Panc1 (cell line): ENCODE measurements at regions not wholly inside any gene's neighbourhood (a gene's known extent, or its start where the extent isn't known, plus 50 kb on each side); places are given as distances from the start of the nearest gene placed in this dataset.

Source experiments
- ATAC-seq: fragments of 200-7000 bp; cut with Tn5 transposase; 2 replicates; pipeline ENCODE4 v1.9.1; 2020; ENCODE audit warnings: mild to moderate bottlenecking, moderate library complexity
- BruUV-seq: library from RNA; stranded (reverse); fragments of 400-500 nt; replicated peaks from 2 replicates; lab custom pipeline; 2021; lab: Mats Ljungman, UMichigan
- CTCF ChIA-PET: fragments of 300-600 bp; sonication (Branson Sonifier 250); formaldehyde crosslinking; loops from one replicate; lab custom pipeline; 2022; ENCODE audit warnings: antibody characterized with exemption; lab: Charles Lee
- POLR2A ChIA-PET: fragments of 300-600 bp; sonication (Branson Sonifier 250); formaldehyde crosslinking; loops from one replicate; lab custom pipeline; 2022; ENCODE audit warnings: antibody characterized with exemption; lab: Charles Lee
- DNase-seq: peaks from one replicate; pipeline ENCODE4 v3.0.0-alpha.2; 2010; ENCODE audit warnings: low read depth, low spot score
- H3K27ac ChIP-seq: 2 replicates; pipeline ENCODE4 v1.5.1; 2011; ENCODE audit warnings: mild to moderate bottlenecking, low read length, inconsistent platforms
- H3K27me3 ChIP-seq: fragments of 200-500 bp; sonication (Bioruptor generic); 2 replicates; pipeline ENCODE4 v1.6.0; 2014; ENCODE audit warnings: low read length, inconsistent platforms; ENCODE audit not compliant: control insufficient read depth, insufficient read depth
- H3K36me3 ChIP-seq: fragments of 200-500 bp; sonication (Bioruptor generic); 2 replicates; pipeline ENCODE4 v1.5.1; 2014; ENCODE audit warnings: inconsistent platforms, mild to moderate bottlenecking, low read length, moderate library complexity; ENCODE audit not compliant: control insufficient read depth, insufficient read depth
- H3K4me1 ChIP-seq: 2 replicates; pipeline ENCODE4 v1.5.1; 2011; ENCODE audit warnings: inconsistent platforms, mild to moderate bottlenecking, low read length, moderate library complexity; ENCODE audit not compliant: control insufficient read depth, insufficient read depth
- H3K4me3 ChIP-seq, 2 experiments: 2 replicates each; pipeline ENCODE4 v1.5.1; 2011 to 2012; ENCODE audit warnings: low read depth in 2 of 2, low read length in 2 of 2, mild to moderate bottlenecking in 2 of 2, inconsistent platforms in 1 of 2, moderate library complexity in 1 of 2
- H3K9me3 ChIP-seq: fragments of 200-500 bp; sonication (Bioruptor generic); 2 replicates; pipeline ENCODE4 v1.5.1; 2014; ENCODE audit warnings: low read depth, mild to moderate bottlenecking, inconsistent platforms, low read length, moderate library complexity; ENCODE audit not compliant: control insufficient read depth, insufficient read depth
- CTCF ChIP-seq: fragments of 450-650 bp; IDR thresholded peaks from 2 replicates; pipeline ENCODE4 v1.5.1; 2017; ENCODE audit warnings: mild to moderate bottlenecking
- POLR2AphosphoS5 ChIP-seq: IDR thresholded peaks from 2 replicates; pipeline ENCODE4 v1.6.1; 2012; ENCODE audit warnings: mild to moderate bottlenecking, low read depth, low read length, moderate library complexity
- REST ChIP-seq, 2 experiments: IDR thresholded peaks; 2 replicates each; pipeline ENCODE4 v1.6.1; 2011 to 2012; ENCODE audit warnings: low read depth in 2 of 2, control low read depth in 1 of 2, low read length in 1 of 2, mild to moderate bottlenecking in 1 of 2, moderate library complexity in 1 of 2; ENCODE audit not compliant: insufficient read depth in 1 of 2
- SIN3A ChIP-seq: IDR thresholded peaks from 2 replicates; pipeline ENCODE4 v1.6.1; 2012; ENCODE audit warnings: low read depth, mild to moderate bottlenecking, low read length, moderate library complexity, borderline replicate concordance; ENCODE audit not compliant: insufficient read depth
- TCF7L2 ChIP-seq: IDR thresholded peaks from 2 replicates; pipeline ENCODE4 v1.6.1; 2011; ENCODE audit warnings: mild to moderate bottlenecking, low read depth, low read length, inconsistent platforms
- in situ Hi-C: cut with HindIII; loops from 2 replicates; pipeline ENCODE4 v1.10.0; 2016; ENCODE audit warnings: low sequenced_read_pairs, low pct_unique_long_range_greater_than_20kb
- intact Hi-C: fragments of 100-400 bp; cut with micrococcal nuclease; formaldehyde crosslinking; loops from one replicate; pipeline ENCODE4 v1.10.0; 2022; ENCODE audit not compliant: unreplicated experiment

GRCh38 chr2:16046649-16047048, 106.3 kb downstream of the MYCN start:
- intact Hi-C loops: no loop called here
- ATAC-seq (no peak), DNase-seq (no peak)
- no peaks in the 10 kb centered on the region for H3K4me1 ChIP-seq
- H3K27me3 ChIP-seq: no peaks in the 10 kb centered on the region
- H3K9me3 ChIP-seq: no peaks in the 10 kb centered on the region
- no peak overlapping the region for H3K4me3 ChIP-seq
- no peaks in the 10 kb centered on the region for H3K36me3 ChIP-seq
- H3K27ac ChIP-seq: no peak overlapping the region
- in situ Hi-C loops: no loop called here
- TF ChIP-seq POLR2AphosphoS5: no peak
- TF ChIP-seq REST (IDR thresholded peaks at IDR 0.05; ENCODE audit: insufficient read depth in 1 of 2, low read depth in 2 of 2, low read length in 1 of 2): no peak
- TF ChIP-seq CTCF: no peak
- no peak for TF ChIP-seq SIN3A
- no peak for TF ChIP-seq TCF7L2
- POLR2A ChIA-PET: no interaction called here
- BruUV-seq: no TSS peak
- CTCF ChIA-PET: no interaction called here

- CTCF ChIA-PET: no interaction called here
- no peak overlapping the region for H3K4me3 ChIP-seq
- H3K27ac ChIP-seq: no peak overlapping the region
- H3K4me1 ChIP-seq: no peaks in the 10 kb centered on the region
- POLR2A ChIA-PET: no interaction called here
- H3K27me3 ChIP-seq: no peaks in the 10 kb centered on the region
- no peak for ATAC-seq
- no TSS peak for BruUV-seq
- intact Hi-C loops (no loop called here), in situ Hi-C loops (no loop called here)
- DNase-seq: no peak
- no peaks in the 10 kb centered on the region for H3K9me3 ChIP-seq
- TF ChIP-seq REST (IDR thresholded peaks at IDR 0.05; ENCODE audit: insufficient read depth in 1 of 2, low read depth in 2 of 2, low read length in 1 of 2) (no peak), TCF7L2 (no peak), SIN3A (no peak), CTCF (no peak)
- H3K36me3 ChIP-seq: no peaks in the 10 kb centered on the region
Measured at GRCh38 chr2:16045653-16046352, 105.5 kb downstream of the MYCN start.
